ENCODE measurements at regions not wholly inside any gene's neighbourhood (a gene's known extent, or its start where the extent isn't known, plus 50 kb on each side); places are given as distances from the start of the nearest gene placed in this dataset.

- Histone ChIP-seq H3K9me3 (ENCODE audit: control insufficient read depth in 2 of 2, low read length in 2 of 2) (no peaks in the 10 kb centered on the region), H3K27ac (ENCODE audit: low read depth in 2 of 2, low read length in 2 of 2) (no peak overlapping the region), H3K36me3 (ENCODE audit: control insufficient read depth in 2 of 2, insufficient read depth in 2 of 2, low read length in 2 of 2) (no peaks in the 10 kb centered on the region), H3K27me3 (ENCODE audit: control insufficient read depth in 2 of 2, insufficient read depth in 2 of 2, low read length in 2 of 2) (no peaks in the 10 kb centered on the region), H3K4me3 (ENCODE audit: low read length in 2 of 2) (no peak overlapping the region), H3K9ac (ENCODE audit: low read depth in 1 of 2, low read length in 2 of 2) (no peak overlapping the region), H3K4me1 (ENCODE audit: control insufficient read depth in 2 of 2, insufficient read depth in 2 of 2, low read length in 2 of 2) (no peaks in the 10 kb centered on the region)
Measured at GRCh38 chr1:79369091-79369490, 362.6 kb upstream of the ADGRL4 start.

GRCh38 chr1:79364896-79365295, 358.4 kb upstream of the ADGRL4 start:
- H3K9me3 ChIP-seq (ENCODE audit: control insufficient read depth in 2 of 2, low read length in 2 of 2), result no peaks in the 10 kb centered on the region
- no peak overlapping the region for H3K9ac ChIP-seq (ENCODE audit: low read depth in 1 of 2, low read length in 2 of 2)
- no peaks in the 10 kb centered on the region for H3K36me3 ChIP-seq (ENCODE audit: control insufficient read depth in 2 of 2, insufficient read depth in 2 of 2, low read length in 2 of 2)
- H3K4me1 ChIP-seq (ENCODE audit: control insufficient read depth in 2 of 2, insufficient read depth in 2 of 2, low read length in 2 of 2), result no peaks in the 10 kb centered on the region
- H3K27me3 ChIP-seq (ENCODE audit: control insufficient read depth in 2 of 2, insufficient read depth in 2 of 2, low read length in 2 of 2), result no peaks in the 10 kb centered on the region
- no peak overlapping the region for H3K27ac ChIP-seq (ENCODE audit: low read depth in 2 of 2, low read length in 2 of 2)
- H3K4me3 ChIP-seq (ENCODE audit: low read length in 2 of 2), result no peak overlapping the region

- no peaks in the 10 kb centered on the region for H3K4me1 ChIP-seq (ENCODE audit: control insufficient read depth in 2 of 2, insufficient read depth in 2 of 2, low read length in 2 of 2)
- H3K4me3 ChIP-seq (ENCODE audit: low read length in 2 of 2), result no peak overlapping the region
- H3K9me3 ChIP-seq (ENCODE audit: control insufficient read depth in 2 of 2, low read length in 2 of 2), result no peaks in the 10 kb centered on the region
- H3K9ac ChIP-seq (ENCODE audit: low read depth in 1 of 2, low read length in 2 of 2), result no peak overlapping the region
- H3K36me3 ChIP-seq (ENCODE audit: control insufficient read depth in 2 of 2, insufficient read depth in 2 of 2, low read length in 2 of 2), result no peaks in the 10 kb centered on the region
- H3K27ac ChIP-seq (ENCODE audit: low read depth in 2 of 2, low read length in 2 of 2), result no peak overlapping the region
- H3K27me3 ChIP-seq (ENCODE audit: control insufficient read depth in 2 of 2, insufficient read depth in 2 of 2, low read length in 2 of 2), result no peaks in the 10 kb centered on the region
Measured at GRCh38 chr1:79363430-79363829, 356.9 kb upstream of the ADGRL4 start.

- Histone ChIP-seq H3K9ac (ENCODE audit: low read depth in 1 of 2, low read length in 2 of 2) (no peak overlapping the region), H3K27ac (ENCODE audit: low read depth in 2 of 2, low read length in 2 of 2) (no peak overlapping the region), H3K4me1 (ENCODE audit: control insufficient read depth in 2 of 2, insufficient read depth in 2 of 2, low read length in 2 of 2) (no peaks in the 10 kb centered on the region), H3K36me3 (ENCODE audit: control insufficient read depth in 2 of 2, insufficient read depth in 2 of 2, low read length in 2 of 2) (no peaks in the 10 kb centered on the region), H3K27me3 (ENCODE audit: control insufficient read depth in 2 of 2, insufficient read depth in 2 of 2, low read length in 2 of 2) (no peaks in the 10 kb centered on the region), H3K4me3 (ENCODE audit: low read length in 2 of 2) (no peak overlapping the region), H3K9me3 (ENCODE audit: control insufficient read depth in 2 of 2, low read length in 2 of 2) (no peaks in the 10 kb centered on the region)
Measured at GRCh38 chr1:79362470-79362869, 355.9 kb upstream of the ADGRL4 start.

- Histone ChIP-seq H3K4me3 (ENCODE audit: low read length in 2 of 2) (no peak overlapping the region), H3K36me3 (ENCODE audit: control insufficient read depth in 2 of 2, insufficient read depth in 2 of 2, low read length in 2 of 2) (no peaks in the 10 kb centered on the region), H3K27ac (ENCODE audit: low read depth in 2 of 2, low read length in 2 of 2) (no peak overlapping the region), H3K9ac (ENCODE audit: low read depth in 1 of 2, low read length in 2 of 2) (no peak overlapping the region), H3K4me1 (ENCODE audit: control insufficient read depth in 2 of 2, insufficient read depth in 2 of 2, low read length in 2 of 2) (no peaks in the 10 kb centered on the region), H3K9me3 (ENCODE audit: control insufficient read depth in 2 of 2, low read length in 2 of 2) (no peaks in the 10 kb centered on the region), H3K27me3 (ENCODE audit: control insufficient read depth in 2 of 2, insufficient read depth in 2 of 2, low read length in 2 of 2) (no peaks in the 10 kb centered on the region)
Measured at GRCh38 chr1:79355090-79355489, 348.6 kb upstream of the ADGRL4 start.

GRCh38 chr1:79353224-79353623, 346.7 kb upstream of the ADGRL4 start:
- H3K36me3 ChIP-seq (ENCODE audit: control insufficient read depth in 2 of 2, insufficient read depth in 2 of 2, low read length in 2 of 2), result no peaks in the 10 kb centered on the region
- no peaks in the 10 kb centered on the region for H3K9me3 ChIP-seq (ENCODE audit: control insufficient read depth in 2 of 2, low read length in 2 of 2)
- H3K27ac ChIP-seq (ENCODE audit: low read depth in 2 of 2, low read length in 2 of 2), result no peak overlapping the region
- no peak overlapping the region for H3K4me3 ChIP-seq (ENCODE audit: low read length in 2 of 2)
- H3K9ac ChIP-seq (ENCODE audit: low read depth in 1 of 2, low read length in 2 of 2), result no peak overlapping the region
- no peaks in the 10 kb centered on the region for H3K4me1 ChIP-seq (ENCODE audit: control insufficient read depth in 2 of 2, insufficient read depth in 2 of 2, low read length in 2 of 2)
- no peaks in the 10 kb centered on the region for H3K27me3 ChIP-seq (ENCODE audit: control insufficient read depth in 2 of 2, insufficient read depth in 2 of 2, low read length in 2 of 2)

- Histone ChIP-seq H3K27ac (ENCODE audit: low read depth in 2 of 2, low read length in 2 of 2) (no peak overlapping the region), H3K36me3 (ENCODE audit: control insufficient read depth in 2 of 2, insufficient read depth in 2 of 2, low read length in 2 of 2) (no peaks in the 10 kb centered on the region), H3K27me3 (ENCODE audit: control insufficient read depth in 2 of 2, insufficient read depth in 2 of 2, low read length in 2 of 2) (no peaks in the 10 kb centered on the region), H3K9ac (ENCODE audit: low read depth in 1 of 2, low read length in 2 of 2) (no peak overlapping the region), H3K4me1 (ENCODE audit: control insufficient read depth in 2 of 2, insufficient read depth in 2 of 2, low read length in 2 of 2) (no peaks in the 10 kb centered on the region), H3K9me3 (ENCODE audit: control insufficient read depth in 2 of 2, low read length in 2 of 2) (no peaks in the 10 kb centered on the region), H3K4me3 (ENCODE audit: low read length in 2 of 2) (no peak overlapping the region)
Measured at GRCh38 chr1:79326875-79327274, 320.3 kb upstream of the ADGRL4 start.

- H3K9ac ChIP-seq (ENCODE audit: low read depth in 1 of 2, low read length in 2 of 2), result no peak overlapping the region
- H3K9me3 ChIP-seq (ENCODE audit: control insufficient read depth in 2 of 2, low read length in 2 of 2), result no peaks in the 10 kb centered on the region
- no peaks in the 10 kb centered on the region for H3K36me3 ChIP-seq (ENCODE audit: control insufficient read depth in 2 of 2, insufficient read depth in 2 of 2, low read length in 2 of 2)
- H3K4me1 ChIP-seq (ENCODE audit: control insufficient read depth in 2 of 2, insufficient read depth in 2 of 2, low read length in 2 of 2), result no peaks in the 10 kb centered on the region
- no peak overlapping the region for H3K27ac ChIP-seq (ENCODE audit: low read depth in 2 of 2, low read length in 2 of 2)
- no peaks in the 10 kb centered on the region for H3K27me3 ChIP-seq (ENCODE audit: control insufficient read depth in 2 of 2, insufficient read depth in 2 of 2, low read length in 2 of 2)
- H3K4me3 ChIP-seq (ENCODE audit: low read length in 2 of 2), result no peak overlapping the region
Measured at GRCh38 chr1:79325705-79326104, 319.2 kb upstream of the ADGRL4 start.

GRCh38 chr1:79325126-79325525, 318.6 kb upstream of the ADGRL4 start:
- H3K27me3 ChIP-seq (ENCODE audit: control insufficient read depth in 2 of 2, insufficient read depth in 2 of 2, low read length in 2 of 2), result no peaks in the 10 kb centered on the region
- H3K4me1 ChIP-seq (ENCODE audit: control insufficient read depth in 2 of 2, insufficient read depth in 2 of 2, low read length in 2 of 2), result no peaks in the 10 kb centered on the region
- H3K9ac ChIP-seq (ENCODE audit: low read depth in 1 of 2, low read length in 2 of 2), result no peak overlapping the region
- no peak overlapping the region for H3K4me3 ChIP-seq (ENCODE audit: low read length in 2 of 2)
- H3K9me3 ChIP-seq (ENCODE audit: control insufficient read depth in 2 of 2, low read length in 2 of 2), result no peaks in the 10 kb centered on the region
- no peaks in the 10 kb centered on the region for H3K36me3 ChIP-seq (ENCODE audit: control insufficient read depth in 2 of 2, insufficient read depth in 2 of 2, low read length in 2 of 2)
- no peak overlapping the region for H3K27ac ChIP-seq (ENCODE audit: low read depth in 2 of 2, low read length in 2 of 2)

- Histone ChIP-seq H3K27me3 (ENCODE audit: control insufficient read depth in 2 of 2, insufficient read depth in 2 of 2, low read length in 2 of 2) (no peaks in the 10 kb centered on the region), H3K4me1 (ENCODE audit: control insufficient read depth in 2 of 2, insufficient read depth in 2 of 2, low read length in 2 of 2) (no peaks in the 10 kb centered on the region), H3K9me3 (ENCODE audit: control insufficient read depth in 2 of 2, low read length in 2 of 2) (no peaks in the 10 kb centered on the region), H3K36me3 (ENCODE audit: control insufficient read depth in 2 of 2, insufficient read depth in 2 of 2, low read length in 2 of 2) (no peaks in the 10 kb centered on the region), H3K9ac (ENCODE audit: low read depth in 1 of 2, low read length in 2 of 2) (no peak overlapping the region), H3K27ac (ENCODE audit: low read depth in 2 of 2, low read length in 2 of 2) (no peak overlapping the region), H3K4me3 (ENCODE audit: low read length in 2 of 2) (no peak overlapping the region)
Measured at GRCh38 chr1:79323239-79324025, 316.9 kb upstream of the ADGRL4 start.
